Brain microvascular endothelial cell (primary cell): ENCODE measurements at regions not wholly inside any gene's neighbourhood (a gene's known extent, or its start where the extent isn't known, plus 50 kb on each side); places are given as distances from the start of the nearest gene placed in this dataset.

Source experiments
- DNase-seq: peaks from one replicate; pipeline ENCODE4 v3.0.0-alpha.2; 2020
- H3K27ac ChIP-seq: fragments of 250-450 bp; sonication (Bioruptor Pico); 2 replicates; pipeline ENCODE4 v1.5.1; 2020; ENCODE audit warnings: mild to moderate bottlenecking, moderate library complexity
- H3K27me3 ChIP-seq: fragments of 250-450 bp; sonication (Bioruptor Pico); replicated peaks from 2 replicates; pipeline ENCODE4 v1.5.1; 2020; ENCODE audit warnings: mild to moderate bottlenecking
- H3K36me3 ChIP-seq: fragments of 250-450 bp; sonication (Bioruptor Pico); replicated peaks from 2 replicates; pipeline ENCODE4 v1.5.1; 2020; ENCODE audit warnings: mild to moderate bottlenecking
- H3K4me3 ChIP-seq: 2 replicates; pipeline ENCODE4 v1.5.1; 2011; ENCODE audit warnings: low read depth, mild to moderate bottlenecking, control low read depth, low read length, moderate library complexity
- in situ Hi-C: cut with HindIII; loops from 2 replicates; pipeline ENCODE4 v1.10.0; 2017; ENCODE audit warnings: low sequenced_read_pairs, low pct_ligation_motif_present
- TF ChIP-seq, protein P1 (sequence below): IDR thresholded peaks from 2 replicates; pipeline ENCODE4 v1.5.1; 2011; ENCODE audit warnings: low read depth, mild to moderate bottlenecking, moderate library complexity, low read length, control low read depth, inconsistent platforms; ENCODE audit errors: missing control alignments

DNA sequence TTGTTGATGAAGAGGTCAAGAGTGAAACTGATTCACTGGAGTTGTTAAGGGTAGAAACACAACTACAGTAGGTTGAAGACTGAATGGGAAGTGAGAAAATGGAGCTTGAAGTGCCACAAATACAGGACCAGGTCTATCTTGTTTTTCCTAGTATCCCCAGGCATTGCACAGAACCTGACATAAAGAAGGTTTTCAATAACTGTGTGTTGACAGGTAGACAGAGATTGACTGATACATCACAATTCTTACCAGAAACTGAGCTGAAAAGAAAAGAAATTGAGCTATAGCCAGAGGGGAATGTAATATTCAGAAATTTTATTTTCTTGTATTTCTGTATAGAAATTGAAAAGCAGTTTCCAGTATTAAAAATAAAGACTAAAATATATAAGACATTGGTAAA, 767.7 kb downstream of the PCDH17 start:
- H3K4me3 ChIP-seq: no peak overlapping the region
- DNase-seq: no peak
- in situ Hi-C loops: no loop called here
- TF ChIP-seq, protein P1, sequence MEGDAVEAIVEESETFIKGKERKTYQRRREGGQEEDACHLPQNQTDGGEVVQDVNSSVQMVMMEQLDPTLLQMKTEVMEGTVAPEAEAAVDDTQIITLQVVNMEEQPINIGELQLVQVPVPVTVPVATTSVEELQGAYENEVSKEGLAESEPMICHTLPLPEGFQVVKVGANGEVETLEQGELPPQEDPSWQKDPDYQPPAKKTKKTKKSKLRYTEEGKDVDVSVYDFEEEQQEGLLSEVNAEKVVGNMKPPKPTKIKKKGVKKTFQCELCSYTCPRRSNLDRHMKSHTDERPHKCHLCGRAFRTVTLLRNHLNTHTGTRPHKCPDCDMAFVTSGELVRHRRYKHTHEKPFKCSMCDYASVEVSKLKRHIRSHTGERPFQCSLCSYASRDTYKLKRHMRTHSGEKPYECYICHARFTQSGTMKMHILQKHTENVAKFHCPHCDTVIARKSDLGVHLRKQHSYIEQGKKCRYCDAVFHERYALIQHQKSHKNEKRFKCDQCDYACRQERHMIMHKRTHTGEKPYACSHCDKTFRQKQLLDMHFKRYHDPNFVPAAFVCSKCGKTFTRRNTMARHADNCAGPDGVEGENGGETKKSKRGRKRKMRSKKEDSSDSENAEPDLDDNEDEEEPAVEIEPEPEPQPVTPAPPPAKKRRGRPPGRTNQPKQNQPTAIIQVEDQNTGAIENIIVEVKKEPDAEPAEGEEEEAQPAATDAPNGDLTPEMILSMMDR: no peak
- no peaks in the 10 kb centered on the region for H3K36me3 ChIP-seq
- H3K27me3 ChIP-seq: no peaks in the 10 kb centered on the region
- H3K27ac ChIP-seq: no peak overlapping the region

GRCh38 chr13:58406545-58406944, 775.0 kb downstream of the PCDH17 start:
- Histone ChIP-seq H3K36me3 (no peaks in the 10 kb centered on the region), H3K4me3 (no peak overlapping the region), H3K27ac (no peak overlapping the region), H3K27me3 (no peaks in the 10 kb centered on the region)
- in situ Hi-C loops: no loop called here
- TF ChIP-seq, protein P1: no peak
- no peak for DNase-seq

- no peaks in the 10 kb centered on the region for H3K27me3 ChIP-seq
- TF ChIP-seq, protein P1: no peak
- H3K27ac ChIP-seq: no peak overlapping the region
- in situ Hi-C loops: no loop called here
- no peak overlapping the region for H3K4me3 ChIP-seq
- no peaks in the 10 kb centered on the region for H3K36me3 ChIP-seq
- DNase-seq: no peak
Observed at GRCh38 chr13:58429917-58430316, 798.4 kb downstream of the PCDH17 start.

DNA sequence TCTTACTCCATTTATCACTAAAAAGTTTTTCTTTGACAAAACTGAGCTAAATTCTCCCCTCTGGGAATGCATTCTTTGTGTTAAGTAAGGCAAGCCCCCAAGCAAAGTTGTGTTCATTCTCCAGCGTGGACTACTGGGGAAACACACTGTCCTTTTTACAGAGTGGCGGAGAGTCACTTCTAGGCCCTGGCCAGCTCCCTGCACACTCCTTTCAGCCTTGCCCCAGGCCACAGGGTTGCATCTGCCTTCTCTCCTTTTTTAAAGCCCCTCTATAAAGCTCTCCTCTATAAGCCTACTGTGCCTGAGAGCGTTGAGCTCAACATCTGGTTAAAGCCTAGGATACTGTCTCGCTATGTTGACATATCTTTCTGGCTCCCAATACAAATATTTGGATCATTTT, 803.4 kb downstream of the PCDH17 start:
- H3K4me3 ChIP-seq: no peak overlapping the region
- no peaks in the 10 kb centered on the region for H3K27me3 ChIP-seq
- no peaks in the 10 kb centered on the region for H3K36me3 ChIP-seq
- TF ChIP-seq, protein P1: no peak
- in situ Hi-C loops: no loop called here
- H3K27ac ChIP-seq: no peak overlapping the region
- DNase-seq: no peak

DNA sequence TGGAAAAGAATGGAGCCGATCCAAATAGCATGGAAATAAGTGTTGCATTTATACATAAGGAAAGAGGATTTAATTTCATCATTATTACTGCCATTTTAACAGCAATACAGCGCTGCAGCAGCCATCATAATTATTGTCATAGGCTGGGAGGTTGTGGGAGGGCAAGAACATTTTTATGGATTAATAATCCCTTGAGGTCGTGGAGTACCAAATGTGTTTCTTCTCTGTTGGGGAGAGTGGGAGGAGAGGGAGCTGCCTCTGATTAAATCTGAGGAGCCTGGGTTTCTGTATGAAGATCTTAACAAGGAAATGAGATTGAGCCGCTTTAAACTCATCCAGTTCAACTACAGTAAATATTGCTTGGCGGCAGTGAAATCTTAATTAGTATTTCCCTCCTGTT, 805.9 kb downstream of the PCDH17 start:
- in situ Hi-C loops: no loop called here
- DNase-seq: no peak

DNA sequence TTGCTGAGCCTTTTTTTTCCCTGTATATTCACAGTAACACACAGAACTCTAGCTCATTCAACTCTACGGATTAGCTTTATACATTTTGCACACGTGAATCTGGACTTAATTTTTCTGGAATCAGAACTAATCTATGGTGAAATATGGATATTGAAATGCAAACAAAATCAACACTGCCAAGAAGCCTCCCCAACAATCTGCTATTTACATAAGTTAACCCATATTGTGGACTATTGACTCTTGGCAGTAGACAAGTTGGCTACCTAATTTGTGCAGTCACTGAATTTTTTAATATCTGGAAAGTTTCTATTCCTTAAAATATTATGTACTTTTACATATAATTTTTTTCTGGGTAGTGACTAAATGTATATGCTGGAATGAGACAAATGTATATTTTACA, 815.4 kb downstream of the PCDH17 start:
- in situ Hi-C loops: no loop called here
- DNase-seq: no peak
- no peak overlapping the region for H3K4me3 ChIP-seq
- no peak overlapping the region for H3K27ac ChIP-seq
- no peaks in the 10 kb centered on the region for H3K36me3 ChIP-seq
- TF ChIP-seq, protein P1: no peak
- H3K27me3 ChIP-seq: no peaks in the 10 kb centered on the region

More for the DNA sequence above, 805.9 kb downstream of the PCDH17 start:
- TF ChIP-seq, protein P1: no peak
- Histone ChIP-seq H3K36me3 (no peaks in the 10 kb centered on the region), H3K27me3 (no peaks in the 10 kb centered on the region), H3K27ac (no peak overlapping the region), H3K4me3 (no peak overlapping the region)
